Stimulated activated CD4-positive, alpha-beta T cell treated with anti-CD3 and anti-CD28 coated beads, TNF-alpha, amount 100 ng/mL, for 4 hours (primary cell): ENCODE measurements at regions not wholly inside any gene's neighbourhood (a gene's known extent, or its start where the extent isn't known, plus 50 kb on each side); places are given as distances from the start of the nearest gene placed in this dataset.
"Not testable (repeated sequence)": the region's sequence is repeated elsewhere in the genome, so short reads cannot be mapped to it uniquely, and the experiment has no call there.

ENCODE experiments used
- DNase-seq, 3 experiments: peaks; one replicate each; pipeline ENCODE4 v3.0.0-alpha.2; 2020; ENCODE audit warnings: low read depth in 3 of 3

GRCh38 chr1:182331387-182331786, 60.2 kb downstream of the GLUL start:
- no peak for DNase-seq

GRCh38 chr1:182330303-182330702, 61.3 kb downstream of the GLUL start:
- DNase-seq: no peak

- DNase-seq: no peak
Observed at GRCh38 chr1:182329471-182329870, 62.1 kb downstream of the GLUL start.

GRCh38 chr1:182328591-182328990, 63.0 kb downstream of the GLUL start:
- no peak for DNase-seq

- no peak for DNase-seq
Observed at GRCh38 chr1:182325339-182325738, 66.3 kb downstream of the GLUL start.

- DNase-seq: not testable (repeated sequence)
Observed at GRCh38 chr1:182321532-182321931, 70.1 kb downstream of the GLUL start.

- no peak for DNase-seq
Observed at GRCh38 chr1:182317611-182318161, 73.9 kb downstream of the GLUL start.

GRCh38 chr1:182316454-182316853, 75.1 kb downstream of the GLUL start:
- DNase-seq: not testable (repeated sequence)

- no peak for DNase-seq
Observed at GRCh38 chr1:182315167-182315556, 76.4 kb downstream of the GLUL start.

GRCh38 chr1:182309631-182310351, 81.8 kb downstream of the GLUL start:
- no peak for DNase-seq

GRCh38 chr1:182308826-182309225, 82.8 kb downstream of the GLUL start:
- DNase-seq: no peak

- not testable (repeated sequence) for DNase-seq
Observed at GRCh38 chr1:182307486-182307885, 84.1 kb downstream of the GLUL start.

- DNase-seq: no peak
Observed at GRCh38 chr1:182305861-182306260, 85.7 kb downstream of the GLUL start.

GRCh38 chr1:182304627-182305026, 87.0 kb downstream of the GLUL start:
- DNase-seq: no peak

GRCh38 chr1:182304218-182304617, 87.4 kb downstream of the GLUL start:
- DNase-seq: no peak

- DNase-seq: no peak
Observed at GRCh38 chr1:182303778-182304177, 87.8 kb downstream of the GLUL start.

- no peak for DNase-seq
Observed at GRCh38 chr1:182301467-182302198, 90.0 kb downstream of the GLUL start.

- DNase-seq: no peak
Observed at GRCh38 chr1:182301026-182301436, 90.6 kb downstream of the GLUL start.

GRCh38 chr1:182299728-182300616, 91.6 kb downstream of the GLUL start:
- DNase-seq: no peak

- not testable (repeated sequence) for DNase-seq
Observed at GRCh38 chr1:182299054-182299727, 92.4 kb downstream of the GLUL start.

GRCh38 chr1:182297335-182297734, 94.3 kb downstream of the GLUL start:
- no peak for DNase-seq
